ENCODE measurements at regions not wholly inside any gene's neighbourhood (a gene's known extent, or its start where the extent isn't known, plus 50 kb on each side); places are given as distances from the start of the nearest gene placed in this dataset.

GRCh38 chr18:75556841-75557240 is 129.3 kb upstream of the SMIM21 start:
- no peak for FAIRE-seq
- DNase-seq (ENCODE audit: insufficient read length, low spot score): no peak

- FAIRE-seq (no peak), DNase-seq (ENCODE audit: insufficient read length, low spot score) (no peak)
Measured at GRCh38 chr18:75554644-75555185, 127.2 kb upstream of the SMIM21 start.

GRCh38 chr18:75554176-75554575 is 126.7 kb upstream of the SMIM21 start:
- FAIRE-seq (no peak), DNase-seq (ENCODE audit: insufficient read length, low spot score) (no peak)

- no peak for DNase-seq (ENCODE audit: insufficient read length, low spot score)
- FAIRE-seq: no peak
Measured at GRCh38 chr18:75553021-75553420, 125.5 kb upstream of the SMIM21 start.

GRCh38 chr18:75551071-75551470 is 123.6 kb upstream of the SMIM21 start:
- DNase-seq (ENCODE audit: insufficient read length, low spot score) (no peak), FAIRE-seq (no peak)

- FAIRE-seq (no peak), DNase-seq (ENCODE audit: insufficient read length, low spot score) (no peak)
Measured at GRCh38 chr18:75548353-75548905, 120.9 kb upstream of the SMIM21 start.

- FAIRE-seq (no peak), DNase-seq (ENCODE audit: insufficient read length, low spot score) (no peak)
Measured at GRCh38 chr18:75546964-75547363, 119.5 kb upstream of the SMIM21 start.

GRCh38 chr18:75545189-75545588 is 117.7 kb upstream of the SMIM21 start:
- FAIRE-seq: no peak
- DNase-seq (ENCODE audit: insufficient read length, low spot score): no peak

GRCh38 chr18:75544496-75544895 is 117.0 kb upstream of the SMIM21 start:
- FAIRE-seq: no peak

GRCh38 chr18:75544051-75544481 is 116.6 kb upstream of the SMIM21 start:
- no peak for FAIRE-seq

More at GRCh38 chr18:75544496-75544895, 117.0 kb upstream of the SMIM21 start:
- no peak for DNase-seq (ENCODE audit: insufficient read length, low spot score)

GRCh38 chr18:75538727-75539126 is 111.2 kb upstream of the SMIM21 start:
- DNase-seq (ENCODE audit: insufficient read length, low spot score): no peak
- FAIRE-seq: no peak

More at GRCh38 chr18:75544051-75544481, 116.6 kb upstream of the SMIM21 start:
- no peak for DNase-seq (ENCODE audit: insufficient read length, low spot score)

GRCh38 chr18:75533950-75534349 is 106.4 kb upstream of the SMIM21 start:
- DNase-seq (ENCODE audit: insufficient read length, low spot score) (no peak), FAIRE-seq (no peak)

GRCh38 chr18:75533209-75533608 is 105.7 kb upstream of the SMIM21 start:
- FAIRE-seq (no peak), DNase-seq (ENCODE audit: insufficient read length, low spot score) (no peak)

GRCh38 chr18:75531851-75532459 is 104.5 kb upstream of the SMIM21 start:
- no peak for DNase-seq (ENCODE audit: insufficient read length, low spot score)
- FAIRE-seq: no peak

GRCh38 chr18:75531212-75531850 is 103.8 kb upstream of the SMIM21 start:
- no peak for FAIRE-seq
- DNase-seq (ENCODE audit: insufficient read length, low spot score): no peak

GRCh38 chr18:75530566-75531211 is 103.2 kb upstream of the SMIM21 start:
- FAIRE-seq (no peak), DNase-seq (ENCODE audit: insufficient read length, low spot score) (no peak)

- FAIRE-seq (no peak), DNase-seq (ENCODE audit: insufficient read length, low spot score) (no peak)
Measured at GRCh38 chr18:75530118-75530517, 102.6 kb upstream of the SMIM21 start.

GRCh38 chr18:75529394-75529793 is 101.9 kb upstream of the SMIM21 start:
- no peak for DNase-seq (ENCODE audit: insufficient read length, low spot score)
- FAIRE-seq: no peak

- no peak for FAIRE-seq
Measured at GRCh38 chr18:75527848-75528685, 100.6 kb upstream of the SMIM21 start.

GRCh38 chr18:75526038-75526437 is 98.5 kb upstream of the SMIM21 start:
- no peak for FAIRE-seq
- DNase-seq (ENCODE audit: insufficient read length, low spot score): no peak

More at GRCh38 chr18:75527848-75528685, 100.6 kb upstream of the SMIM21 start:
- no peak for DNase-seq (ENCODE audit: insufficient read length, low spot score)

All from GM19239 (cell line).